Liver (tissue), 8 donors: ENCODE measurements at regions not wholly inside any gene's neighbourhood (a gene's known extent, or its start where the extent isn't known, plus 50 kb on each side); places are given as distances from the start of the nearest gene placed in this dataset.

Source experiments
- DNase-seq: peaks from one replicate; pipeline ENCODE4 v3.0.0-alpha.2; 2017; ENCODE audit warnings: low spot score
- H3K27ac ChIP-seq, 2 donors: one replicate each; pipeline ENCODE4 v1.7.0; 2013; ENCODE audit warnings: inconsistent platforms in 2 of 2, low read length in 2 of 2, control low read depth in 1 of 2, low read depth in 1 of 2, mild to moderate bottlenecking in 1 of 2
- H3K27me3 ChIP-seq, 4 donors: one replicate each; pipeline versions ENCODE4 v1.6.1 to v1.7.0; 2013; ENCODE audit warnings: low read length in 3 of 4, inconsistent platforms in 1 of 4, mild to moderate bottlenecking in 1 of 4, moderate library complexity in 1 of 4; ENCODE audit not compliant: control insufficient read depth in 4 of 4, insufficient read depth in 4 of 4
- H3K36me3 ChIP-seq, 4 donors: one replicate each; pipeline versions ENCODE4 v1.6.1 to v1.7.0; 2013; ENCODE audit warnings: low read length in 3 of 4, mild to moderate bottlenecking in 3 of 4, low read depth in 1 of 4, moderate library complexity in 1 of 4; ENCODE audit not compliant: control insufficient read depth in 4 of 4, insufficient read depth in 3 of 4
- H3K4me1 ChIP-seq, 4 donors: one replicate each; pipeline versions ENCODE4 v1.6.1 to v1.7.0; 2013; ENCODE audit warnings: low read length in 3 of 4, mild to moderate bottlenecking in 3 of 4, moderate library complexity in 1 of 4; ENCODE audit not compliant: control insufficient read depth in 4 of 4, insufficient read depth in 4 of 4
- H3K4me3 ChIP-seq, 3 donors: one replicate each; pipeline versions ENCODE4 v1.6.1 to v1.7.0; 2013; ENCODE audit warnings: low read length in 3 of 3, control low read depth in 1 of 3, low read depth in 1 of 3, mild to moderate bottlenecking in 1 of 3
- H3K9ac ChIP-seq, 2 donors: one replicate each; pipeline ENCODE4 v1.7.0; 2013; ENCODE audit warnings: low read length in 2 of 2, mild to moderate bottlenecking in 2 of 2, moderate library complexity in 2 of 2, control low read depth in 1 of 2, low read depth in 1 of 2
- H3K9me3 ChIP-seq, 4 donors: one replicate each; pipeline versions ENCODE4 v1.6.1 to v1.7.0; 2013; ENCODE audit warnings: low read length in 3 of 4; ENCODE audit not compliant: control insufficient read depth in 4 of 4
- CTCF ChIP-seq: fragments of 150-350 bp; IDR thresholded peaks from 2 replicates; pipeline ENCODE4 v1.5.1; 2017; ENCODE audit warnings: improper control_type of control experiment, low read depth, low read length; ENCODE audit not compliant: missing input control
- EGR1 ChIP-seq, 2 donors: IDR thresholded peaks; 2 replicates each; pipeline ENCODE4 v1.6.1; 2016 to 2018; ENCODE audit warnings: antibody characterized with exemption in 2 of 2, low read depth in 2 of 2
- FOXA1 ChIP-seq: IDR thresholded peaks from 2 replicates; pipeline ENCODE4 v1.6.1; 2016; ENCODE audit warnings: antibody characterized with exemption
- FOXA2 ChIP-seq: IDR thresholded peaks from 2 replicates; pipeline ENCODE4 v1.6.1; 2016; ENCODE audit warnings: antibody characterized with exemption
- GABPA ChIP-seq, 2 donors: IDR thresholded peaks in 1 of 2; conservative IDR thresholded peaks in 1 of 2; 2 replicates each; pipeline ENCODE4 v1.6.1; 2016; ENCODE audit warnings: antibody characterized with exemption in 2 of 2, mild to moderate bottlenecking in 1 of 2, moderate library complexity in 1 of 2
- HNF4A ChIP-seq, 2 donors: conservative IDR thresholded peaks; 2 replicates each; pipeline ENCODE4 v1.6.1; 2016; ENCODE audit warnings: antibody characterized with exemption in 2 of 2, mild to moderate bottlenecking in 2 of 2
- HNF4G ChIP-seq: IDR thresholded peaks from 2 replicates; pipeline ENCODE4 v1.6.1; 2016; ENCODE audit warnings: antibody characterized with exemption
- JUND ChIP-seq, 2 donors: IDR thresholded peaks; 2 replicates each; pipeline ENCODE4 v1.6.1; 2016; ENCODE audit warnings: antibody characterized with exemption in 2 of 2
- MAX ChIP-seq: IDR thresholded peaks from 2 replicates; pipeline ENCODE4 v1.6.1; 2016; ENCODE audit warnings: antibody characterized with exemption
- NR2F2 ChIP-seq: IDR thresholded peaks from 2 replicates; pipeline ENCODE4 v1.6.1; 2016; ENCODE audit warnings: antibody characterized with exemption
- RAD21 ChIP-seq, 2 donors: IDR thresholded peaks; 2 replicates each; pipeline ENCODE4 v1.6.1; 2016; ENCODE audit warnings: antibody characterized with exemption in 2 of 2, mild to moderate bottlenecking in 2 of 2
- REST ChIP-seq: IDR thresholded peaks from 2 replicates; pipeline ENCODE4 v1.6.1; 2016; ENCODE audit warnings: antibody characterized with exemption, mild to moderate bottlenecking
- RXRA ChIP-seq, 2 donors: IDR thresholded peaks; 2 replicates each; pipeline ENCODE4 v1.6.1; 2017 to 2018; ENCODE audit warnings: antibody characterized with exemption in 2 of 2, mild to moderate bottlenecking in 1 of 2
- SP1 ChIP-seq: IDR thresholded peaks from 2 replicates; pipeline ENCODE4 v1.6.1; 2018; ENCODE audit warnings: antibody characterized with exemption, mild to moderate bottlenecking
- TAF1 ChIP-seq: conservative IDR thresholded peaks from 2 replicates; pipeline ENCODE4 v1.6.1; 2016; ENCODE audit warnings: antibody characterized with exemption, mild to moderate bottlenecking
- YY1 ChIP-seq: IDR thresholded peaks from 2 replicates; pipeline ENCODE4 v1.6.1; 2016; ENCODE audit warnings: antibody characterized with exemption, mild to moderate bottlenecking
- WGBS: extraction: QIAGEN DNeasy Blood & Tissue Kit; methylation state at CpG from one replicate; pipeline ENCODE4 v1.1.7; 2013; 5-methylcytosine and 5-hydroxymethylcytosine counted together
- TF ChIP-seq, protein P1 (sequence below): IDR thresholded peaks from 2 replicates; pipeline ENCODE4 v1.6.1; 2016; ENCODE audit warnings: antibody characterized with exemption
- TF ChIP-seq, protein P2 (sequence below): IDR thresholded peaks from 2 replicates; pipeline ENCODE4 v1.6.1; 2016; ENCODE audit warnings: antibody characterized with exemption
- donor health status: healthy.
- donor health status: healthy.
- donor health status: healthy.
- donor health status: healthy.
- donor health status: healthy.

DNA sequence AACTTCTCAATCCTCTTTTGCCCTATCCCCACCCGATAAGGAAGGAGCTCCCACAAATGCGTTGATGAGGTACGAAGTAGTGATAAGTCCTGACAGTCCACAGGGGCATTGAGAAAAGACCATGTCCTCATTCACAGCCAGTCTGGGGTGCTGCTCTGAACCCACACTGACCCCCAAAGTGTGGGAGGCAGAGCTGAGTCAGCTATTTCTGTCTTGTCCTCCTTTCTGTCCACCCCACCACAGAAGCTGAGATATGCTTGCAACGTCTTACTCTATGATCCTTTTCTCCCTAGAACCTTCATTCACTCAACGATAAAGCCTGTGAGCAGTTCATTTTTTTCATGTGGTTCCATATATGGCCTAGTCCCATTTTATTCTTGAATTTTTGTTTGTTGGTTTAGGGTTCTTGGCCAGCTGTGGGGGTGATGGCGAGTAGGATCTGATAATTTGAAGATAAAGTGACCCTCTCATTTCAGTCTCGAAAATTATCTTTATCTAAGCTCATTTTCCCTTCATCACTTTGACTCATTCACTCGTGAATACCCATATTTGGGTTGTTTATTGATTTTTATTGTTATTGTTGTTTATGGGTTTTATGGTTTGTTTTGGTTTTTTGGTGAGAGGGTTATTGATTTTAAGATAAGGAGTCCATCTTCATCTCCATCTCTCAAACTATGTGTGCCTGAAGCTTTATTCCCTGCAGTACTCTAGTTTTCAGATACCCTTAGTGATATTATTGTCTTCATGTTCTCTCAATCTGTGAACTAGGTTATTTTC is 58.5 kb upstream of the ZNF366 start:
- 88% methylated on average over 8 of the region's 8 CpGs for WGBS
- H3K4me1 ChIP-seq = no peaks in the 10 kb centered on the region
- no peaks in the 10 kb centered on the region for H3K9me3 ChIP-seq
- no peak overlapping the region for H3K9ac ChIP-seq
- no peaks in the 10 kb centered on the region for H3K27me3 ChIP-seq
- no peak for DNase-seq
- H3K36me3 ChIP-seq = no peaks in the 10 kb centered on the region
- TF ChIP-seq MAX (no peak), RXRA (IDR thresholded peaks at IDR 0.05) (no peak), HNF4A (conservative IDR thresholded peaks at IDR 0.05) (no peak), FOXA1 (no peak), YY1 (no peak), REST (no peak), JUND (IDR thresholded peaks at IDR 0.05) (no peak), FOXA2 (no peak), NR2F2 (no peak), RAD21 (IDR thresholded peaks at IDR 0.05) (no peak), EGR1 (IDR thresholded peaks at IDR 0.05; ENCODE audit: low read depth in 2 of 2) (no peak), SP1 (no peak), GABPA (IDR thresholded peaks at IDR 0.05 in 1 of 2, conservative IDR thresholded peaks at IDR 0.05 in 1 of 2) (no peak), TAF1 (no peak), CTCF (no peak), HNF4G (no peak)
- TF ChIP-seq, protein P1, sequence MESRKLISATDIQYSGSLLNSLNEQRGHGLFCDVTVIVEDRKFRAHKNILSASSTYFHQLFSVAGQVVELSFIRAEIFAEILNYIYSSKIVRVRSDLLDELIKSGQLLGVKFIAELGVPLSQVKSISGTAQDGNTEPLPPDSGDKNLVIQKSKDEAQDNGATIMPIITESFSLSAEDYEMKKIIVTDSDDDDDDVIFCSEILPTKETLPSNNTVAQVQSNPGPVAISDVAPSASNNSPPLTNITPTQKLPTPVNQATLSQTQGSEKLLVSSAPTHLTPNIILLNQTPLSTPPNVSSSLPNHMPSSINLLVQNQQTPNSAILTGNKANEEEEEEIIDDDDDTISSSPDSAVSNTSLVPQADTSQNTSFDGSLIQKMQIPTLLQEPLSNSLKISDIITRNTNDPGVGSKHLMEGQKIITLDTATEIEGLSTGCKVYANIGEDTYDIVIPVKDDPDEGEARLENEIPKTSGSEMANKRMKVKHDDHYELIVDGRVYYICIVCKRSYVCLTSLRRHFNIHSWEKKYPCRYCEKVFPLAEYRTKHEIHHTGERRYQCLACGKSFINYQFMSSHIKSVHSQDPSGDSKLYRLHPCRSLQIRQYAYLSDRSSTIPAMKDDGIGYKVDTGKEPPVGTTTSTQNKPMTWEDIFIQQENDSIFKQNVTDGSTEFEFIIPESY = no peak
- TF ChIP-seq, protein P2, sequence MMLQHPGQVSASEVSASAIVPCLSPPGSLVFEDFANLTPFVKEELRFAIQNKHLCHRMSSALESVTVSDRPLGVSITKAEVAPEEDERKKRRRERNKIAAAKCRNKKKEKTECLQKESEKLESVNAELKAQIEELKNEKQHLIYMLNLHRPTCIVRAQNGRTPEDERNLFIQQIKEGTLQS = no peak
- H3K27ac ChIP-seq = no peak overlapping the region
- H3K4me3 ChIP-seq = no peak overlapping the region
